Osteoblast (primary cell): ENCODE measurements at regions not wholly inside any gene's neighbourhood (a gene's known extent, or its start where the extent isn't known, plus 50 kb on each side); places are given as distances from the start of the nearest gene placed in this dataset.

ENCODE experiments used
- DNase-seq: peaks from one replicate; pipeline ENCODE4 v3.0.0; 2011; ENCODE audit warnings: low spot score, mixed read lengths; ENCODE audit not compliant: insufficient read length; ENCODE audit errors: missing footprints
- H2AFZ ChIP-seq: 2 replicates; pipeline ENCODE4 v1.6.0; 2011; ENCODE audit warnings: mild to moderate bottlenecking, low read length
- H3K27ac ChIP-seq: 2 replicates; pipeline ENCODE4 v1.5.1; 2011; ENCODE audit warnings: mild to moderate bottlenecking, low read depth, low read length, moderate library complexity
- H3K27me3 ChIP-seq: 2 replicates; pipeline ENCODE4 v1.6.0; 2012; ENCODE audit warnings: mild to moderate bottlenecking, control low read depth, inconsistent platforms, low read length, moderate library complexity; ENCODE audit not compliant: insufficient read depth
- H3K36me3 ChIP-seq: 2 replicates; pipeline ENCODE4 v1.5.1; 2011; ENCODE audit warnings: mild to moderate bottlenecking, low read length, control low read depth, moderate library complexity; ENCODE audit not compliant: insufficient read depth
- H3K4me1 ChIP-seq: 2 replicates; pipeline ENCODE4 v1.5.1; 2011; ENCODE audit warnings: mild to moderate bottlenecking, low read length, control low read depth, moderate library complexity; ENCODE audit not compliant: insufficient read depth
- H3K4me2 ChIP-seq: 2 replicates; pipeline ENCODE4 v1.6.0; 2011; ENCODE audit warnings: mild to moderate bottlenecking, low read length; ENCODE audit not compliant: insufficient read depth
- H3K4me3 ChIP-seq: fragments of 200-600 bp; sonication (generic); 3 replicates; pipeline ENCODE4 v1.5.1; 2012; ENCODE audit warnings: mild to moderate bottlenecking, low read length, inconsistent platforms; ENCODE audit not compliant: insufficient read depth
- H3K79me2 ChIP-seq: 2 replicates; pipeline ENCODE4 v1.6.0; 2012; ENCODE audit warnings: mild to moderate bottlenecking, low read length, control low read depth, inconsistent platforms; ENCODE audit not compliant: insufficient read depth
- H3K9me3 ChIP-seq: 2 replicates; pipeline ENCODE4 v1.5.1; 2011; ENCODE audit warnings: low read depth, low read length, control low read depth
- H4K20me1 ChIP-seq: 2 replicates; pipeline ENCODE4 v1.6.0; 2012; ENCODE audit warnings: mild to moderate bottlenecking, low read length, control low read depth; ENCODE audit not compliant: insufficient read depth
- TF ChIP-seq, protein P1 (sequence below): IDR thresholded peaks from 2 replicates; pipeline ENCODE4 v1.5.1; 2011; ENCODE audit warnings: mild to moderate bottlenecking, low read depth, low read length, moderate library complexity; ENCODE audit errors: extremely low read depth

DNA sequence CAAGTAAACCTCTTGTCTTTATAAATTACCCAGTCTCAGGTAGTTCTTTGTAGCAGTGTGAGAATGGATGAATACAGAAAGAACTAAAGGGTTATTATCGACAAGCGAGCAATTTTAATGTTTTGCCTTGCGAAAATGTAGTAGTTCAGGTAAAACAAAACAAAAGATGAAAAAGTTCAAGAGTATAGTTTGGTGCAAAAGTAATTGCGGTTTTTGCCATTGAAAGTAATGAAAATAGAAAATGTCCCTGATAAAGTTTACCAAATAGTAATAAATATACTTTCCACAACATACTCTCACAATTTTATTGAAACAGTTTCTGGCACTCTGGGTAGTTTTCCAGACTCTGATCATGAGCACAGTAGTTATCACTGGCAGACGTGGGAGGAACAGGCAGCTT is 71.9 kb upstream of the SLC35B3 start:
- TF ChIP-seq, protein P1, sequence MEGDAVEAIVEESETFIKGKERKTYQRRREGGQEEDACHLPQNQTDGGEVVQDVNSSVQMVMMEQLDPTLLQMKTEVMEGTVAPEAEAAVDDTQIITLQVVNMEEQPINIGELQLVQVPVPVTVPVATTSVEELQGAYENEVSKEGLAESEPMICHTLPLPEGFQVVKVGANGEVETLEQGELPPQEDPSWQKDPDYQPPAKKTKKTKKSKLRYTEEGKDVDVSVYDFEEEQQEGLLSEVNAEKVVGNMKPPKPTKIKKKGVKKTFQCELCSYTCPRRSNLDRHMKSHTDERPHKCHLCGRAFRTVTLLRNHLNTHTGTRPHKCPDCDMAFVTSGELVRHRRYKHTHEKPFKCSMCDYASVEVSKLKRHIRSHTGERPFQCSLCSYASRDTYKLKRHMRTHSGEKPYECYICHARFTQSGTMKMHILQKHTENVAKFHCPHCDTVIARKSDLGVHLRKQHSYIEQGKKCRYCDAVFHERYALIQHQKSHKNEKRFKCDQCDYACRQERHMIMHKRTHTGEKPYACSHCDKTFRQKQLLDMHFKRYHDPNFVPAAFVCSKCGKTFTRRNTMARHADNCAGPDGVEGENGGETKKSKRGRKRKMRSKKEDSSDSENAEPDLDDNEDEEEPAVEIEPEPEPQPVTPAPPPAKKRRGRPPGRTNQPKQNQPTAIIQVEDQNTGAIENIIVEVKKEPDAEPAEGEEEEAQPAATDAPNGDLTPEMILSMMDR = no peak
- no peak for DNase-seq
- Histone ChIP-seq H3K9me3 (no peaks in the 10 kb centered on the region), H3K4me3 (no peak overlapping the region), H3K79me2 (no peaks in the 10 kb centered on the region), H3K27ac (no peak overlapping the region), H4K20me1 (no peaks in the 10 kb centered on the region), H3K4me1 (no peaks in the 10 kb centered on the region), H3K27me3 (no peaks in the 10 kb centered on the region), H2AFZ (no peak overlapping the region), H3K4me2 (no peak overlapping the region), H3K36me3 (no peaks in the 10 kb centered on the region)

DNA sequence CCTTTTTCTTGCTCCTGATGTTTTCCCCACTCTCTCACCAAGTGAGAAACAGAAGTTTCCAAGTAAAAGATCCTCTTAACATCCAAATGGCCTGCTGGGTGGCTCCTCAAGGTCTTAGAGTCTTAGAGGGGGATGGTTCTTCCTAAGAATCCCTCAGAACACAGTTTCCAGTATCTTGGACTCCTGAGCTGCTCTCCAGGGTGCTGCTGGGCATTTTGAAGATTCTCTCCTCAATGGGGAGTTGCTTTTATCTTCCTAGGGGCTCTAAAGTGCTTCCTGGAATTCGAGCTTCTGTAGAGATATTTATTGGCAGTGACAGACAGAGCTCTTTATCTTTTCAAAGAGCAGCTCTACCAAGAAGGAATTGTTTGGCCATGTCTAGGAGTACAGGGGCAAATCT is 70.8 kb upstream of the SLC35B3 start:
- Histone ChIP-seq H2AFZ (no peak overlapping the region), H4K20me1 (no peaks in the 10 kb centered on the region), H3K27me3 (no peaks in the 10 kb centered on the region), H3K4me2 (no peak overlapping the region), H3K79me2 (no peaks in the 10 kb centered on the region), H3K9me3 (no peaks in the 10 kb centered on the region), H3K4me3 (no peak overlapping the region), H3K36me3 (no peaks in the 10 kb centered on the region), H3K4me1 (no peaks in the 10 kb centered on the region), H3K27ac (no peak overlapping the region)
- TF ChIP-seq, protein P1 = no peak
- DNase-seq = no peak

DNA sequence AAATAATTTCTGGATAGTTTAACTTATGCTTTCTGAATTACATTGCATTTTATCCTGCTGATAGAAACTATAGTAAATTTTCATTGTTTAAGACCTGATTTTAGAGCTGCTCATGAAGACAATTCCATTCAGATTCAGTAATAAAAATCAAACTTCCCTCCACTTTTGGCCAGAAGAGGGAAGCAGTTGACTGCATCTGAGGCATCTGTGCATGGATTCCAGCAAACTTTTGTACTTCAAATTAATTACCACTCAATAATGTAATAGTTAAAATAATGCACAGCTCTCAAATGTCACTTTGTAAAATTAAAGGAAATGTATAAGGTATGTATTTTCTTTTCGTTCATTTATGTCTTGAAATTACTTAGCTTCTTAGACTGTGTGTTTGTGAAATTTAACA is 64.2 kb upstream of the SLC35B3 start:
- TF ChIP-seq, protein P1 = no peak
- no peaks in the 10 kb centered on the region for H3K27me3 ChIP-seq
- H3K4me3 ChIP-seq = no peak overlapping the region
- no peaks in the 10 kb centered on the region for H3K9me3 ChIP-seq
- H4K20me1 ChIP-seq = no peaks in the 10 kb centered on the region
- no peak overlapping the region for H3K27ac ChIP-seq
- DNase-seq = no peak
- no peak overlapping the region for H3K4me2 ChIP-seq
- no peak overlapping the region for H2AFZ ChIP-seq
- no peaks in the 10 kb centered on the region for H3K36me3 ChIP-seq
- H3K79me2 ChIP-seq = no peaks in the 10 kb centered on the region
- no peaks in the 10 kb centered on the region for H3K4me1 ChIP-seq

DNA sequence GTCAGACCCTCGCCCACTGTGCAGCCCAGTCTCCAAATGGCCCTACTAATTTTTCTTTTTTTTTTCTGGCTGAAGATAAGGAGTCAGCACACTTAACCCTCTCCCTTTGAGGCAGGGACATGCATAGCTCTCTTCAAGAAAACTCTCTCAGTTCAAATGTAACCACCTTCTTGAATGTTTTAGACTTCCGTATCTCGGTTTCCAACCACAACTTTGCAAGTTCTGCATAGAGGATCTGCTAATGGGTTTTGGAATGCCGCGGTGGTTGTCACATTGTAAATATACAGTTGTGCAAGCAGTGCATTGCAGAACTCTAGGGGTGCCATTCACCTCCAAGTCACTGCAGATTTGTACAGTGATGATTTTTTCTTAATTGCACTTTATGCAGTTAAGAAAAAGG is 59.4 kb upstream of the SLC35B3 start:
- peaks cover 2% of the 10 kb centered on the region for H3K9me3 ChIP-seq
- TF ChIP-seq, protein P1 = no peak
- DNase-seq = no peak
- no peaks in the 10 kb centered on the region for H3K36me3 ChIP-seq
- no peaks in the 10 kb centered on the region for H3K79me2 ChIP-seq
- no peak overlapping the region for H2AFZ ChIP-seq
- H3K4me2 ChIP-seq = no peak overlapping the region
- no peaks in the 10 kb centered on the region for H4K20me1 ChIP-seq
- H3K4me1 ChIP-seq = no peaks in the 10 kb centered on the region
- no peaks in the 10 kb centered on the region for H3K27me3 ChIP-seq
- H3K4me3 ChIP-seq = no peak overlapping the region
- no peak overlapping the region for H3K27ac ChIP-seq
